HUDEP-2 (cell line): ENCODE measurements at regions not wholly inside any gene's neighbourhood (a gene's known extent, or its start where the extent isn't known, plus 50 kb on each side); places are given as distances from the start of the nearest gene placed in this dataset.

Experiments
- DNase-seq, 76 experiments: peaks; one replicate each; lab custom pipeline; 2025; ENCODE audit not compliant: unreplicated experiment in 76 of 76; lab: John Stamatoyannopoulos, UW

DNA sequence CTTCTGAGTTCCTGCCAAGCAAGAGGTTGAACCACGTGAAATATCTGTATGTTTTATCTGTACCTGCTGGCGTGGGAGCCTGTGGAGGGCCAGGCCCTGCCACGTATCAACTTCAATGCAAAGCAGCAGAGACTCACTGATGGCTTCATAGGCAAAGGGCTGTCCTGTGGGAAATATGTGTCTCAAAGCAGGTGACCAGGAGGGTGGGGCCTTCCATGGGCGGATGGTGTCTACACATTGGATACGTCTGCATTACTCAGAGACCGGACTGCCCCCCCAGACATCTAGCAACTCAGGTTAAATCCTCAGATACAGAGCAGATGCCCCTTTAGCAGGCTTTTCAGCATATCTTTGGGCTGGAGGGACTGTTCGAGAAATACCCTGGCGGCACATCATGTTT, 210.8 kb upstream of the C1orf174 start:
- DNase-seq = no peak

DNA sequence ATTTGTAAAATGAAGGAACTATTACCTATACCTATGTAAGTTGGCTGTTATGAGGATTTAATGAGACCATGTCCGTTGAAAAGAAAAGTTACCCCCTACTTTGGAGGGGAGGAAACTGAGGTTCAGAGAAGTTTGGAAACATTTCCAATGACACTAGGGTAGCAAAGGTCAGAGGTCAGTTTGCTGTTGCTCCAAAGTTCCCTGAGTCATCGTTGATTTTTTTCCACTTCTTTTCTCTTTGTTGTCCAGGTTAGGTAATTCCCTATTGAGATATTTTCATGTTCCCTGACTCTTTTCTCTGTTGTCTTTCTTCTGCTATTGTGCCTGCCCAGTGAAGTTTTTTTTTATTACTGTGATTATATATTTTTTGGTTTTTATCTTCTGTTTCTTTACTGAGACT, 213.8 kb upstream of the C1orf174 start:
- no peak for DNase-seq

DNA sequence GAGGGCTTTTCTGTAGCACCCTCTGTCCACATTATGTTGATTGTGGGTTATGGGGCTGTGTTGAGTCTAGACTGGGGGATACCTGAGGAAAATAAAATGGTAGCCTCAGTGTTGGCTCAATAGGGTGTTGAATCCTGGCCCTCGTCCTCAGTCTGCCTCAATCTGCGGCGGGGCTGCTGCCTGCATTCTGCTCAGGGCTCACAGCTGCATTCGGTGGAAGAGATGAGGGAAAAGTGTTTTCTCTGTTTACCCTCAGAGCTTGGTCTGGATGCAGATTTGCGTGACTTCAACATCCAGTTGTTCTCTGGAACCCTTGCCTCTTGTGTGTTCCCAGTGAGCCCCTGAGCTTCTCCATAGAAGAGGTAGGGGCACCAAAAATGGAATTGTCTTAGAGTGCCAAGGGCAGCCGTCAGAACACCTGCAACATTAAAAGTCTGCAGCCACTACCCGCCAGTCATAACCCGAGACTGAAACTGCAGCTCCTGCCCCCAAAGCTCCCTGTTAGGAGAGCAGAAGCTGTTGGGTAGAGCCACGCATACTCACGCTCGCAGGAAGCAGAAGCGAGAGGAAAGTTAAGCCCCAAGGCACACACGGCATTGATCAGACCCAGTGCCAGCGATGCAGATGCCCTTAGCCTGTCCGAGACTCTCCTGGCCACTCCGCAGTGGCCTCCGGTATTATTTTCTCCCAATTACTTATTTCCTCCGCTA, 215.3 kb upstream of the C1orf174 start:
- DNase-seq = no peak

DNA sequence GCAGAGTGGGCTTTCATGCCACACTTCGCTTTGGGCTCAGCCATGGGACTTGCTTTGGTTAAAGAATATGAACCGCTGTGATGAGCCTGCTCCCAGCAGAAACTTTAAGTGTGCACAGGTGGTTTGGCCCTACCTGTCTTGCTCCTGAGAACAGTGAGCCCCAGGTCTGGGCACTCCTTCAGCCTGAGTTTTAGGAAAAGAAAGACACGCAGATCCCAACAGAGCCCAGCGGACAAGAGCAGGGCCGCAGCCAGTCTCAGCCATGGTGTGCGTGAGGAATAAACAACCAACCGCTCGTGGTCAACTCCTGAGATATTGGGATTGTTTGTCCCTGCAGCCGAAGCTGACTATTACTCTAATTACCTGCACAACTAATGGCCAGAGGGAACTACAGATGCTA, 217.1 kb upstream of the C1orf174 start:
- DNase-seq = no peak

DNA sequence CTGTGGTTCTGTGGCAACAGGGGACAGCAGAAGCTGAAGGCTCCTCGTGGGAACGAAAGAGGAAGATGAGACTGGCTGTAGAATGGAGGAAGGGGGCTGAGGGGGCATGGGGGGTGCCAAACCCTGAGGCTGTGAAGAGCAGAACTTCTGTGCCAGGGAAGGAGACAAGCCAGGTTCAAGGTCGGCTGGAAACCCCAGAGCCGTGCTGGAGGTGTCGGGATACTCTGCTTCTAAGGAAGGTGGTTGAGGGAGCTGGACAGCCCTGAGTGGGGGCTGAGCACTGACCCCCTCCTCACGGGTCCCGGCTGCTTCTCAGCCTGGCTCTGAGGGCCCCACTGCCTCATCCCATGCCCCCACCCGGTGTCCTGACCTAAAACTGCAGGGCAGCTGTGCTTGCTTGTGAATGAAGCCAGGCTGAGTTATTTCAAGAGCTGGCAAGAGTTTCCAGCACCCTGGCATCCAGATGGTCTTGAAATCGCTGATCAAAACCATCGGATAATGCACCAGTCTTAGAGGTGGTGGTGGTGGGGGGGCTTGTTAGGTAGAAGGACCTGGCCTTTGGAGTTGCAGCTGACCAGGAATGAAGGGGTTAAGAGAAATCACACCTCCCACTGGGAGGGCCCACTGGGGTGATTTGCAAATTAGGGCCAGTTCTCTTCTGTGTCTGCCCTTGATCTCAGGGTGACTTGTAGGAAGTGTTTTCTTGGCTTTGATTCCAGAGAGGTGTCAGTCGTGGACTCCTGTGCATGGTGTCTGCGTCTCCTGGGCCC, 218.9 kb upstream of the C1orf174 start:
- no peak for DNase-seq

DNA sequence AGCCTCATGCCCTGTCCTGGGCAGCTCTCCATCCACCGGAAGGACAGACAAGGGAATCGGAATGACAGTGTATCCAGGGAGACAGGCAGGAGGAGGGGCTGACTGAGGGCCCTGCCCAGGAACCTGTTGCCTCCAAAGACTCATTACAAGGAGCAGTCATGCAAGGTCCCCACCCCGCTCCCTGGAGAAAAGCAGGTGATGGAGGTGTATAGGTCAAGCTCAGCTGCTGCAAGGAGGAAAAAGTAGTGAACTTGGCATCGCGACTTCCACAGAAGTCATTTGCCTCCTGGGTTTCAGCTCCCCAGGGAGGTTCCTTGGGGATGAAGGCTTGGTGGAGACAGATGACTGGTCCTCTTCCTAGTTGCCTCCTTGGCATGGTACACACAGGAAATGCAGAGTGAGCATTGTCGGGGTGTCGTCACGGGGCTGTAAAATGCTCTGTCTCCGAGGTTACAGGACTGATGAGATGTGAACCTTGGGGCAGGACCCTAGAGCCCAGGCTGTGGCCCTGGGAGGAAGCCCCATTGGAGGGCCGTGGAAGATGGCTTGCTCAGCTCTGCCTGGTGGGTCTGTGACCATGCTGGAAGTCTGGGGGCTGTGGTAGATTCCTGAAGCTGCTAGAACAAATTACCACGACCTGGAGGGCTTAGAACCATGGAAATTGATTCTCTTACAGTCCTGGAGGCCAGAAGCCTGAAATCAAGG, 219.6 kb upstream of the C1orf174 start:
- no peak for DNase-seq

DNA sequence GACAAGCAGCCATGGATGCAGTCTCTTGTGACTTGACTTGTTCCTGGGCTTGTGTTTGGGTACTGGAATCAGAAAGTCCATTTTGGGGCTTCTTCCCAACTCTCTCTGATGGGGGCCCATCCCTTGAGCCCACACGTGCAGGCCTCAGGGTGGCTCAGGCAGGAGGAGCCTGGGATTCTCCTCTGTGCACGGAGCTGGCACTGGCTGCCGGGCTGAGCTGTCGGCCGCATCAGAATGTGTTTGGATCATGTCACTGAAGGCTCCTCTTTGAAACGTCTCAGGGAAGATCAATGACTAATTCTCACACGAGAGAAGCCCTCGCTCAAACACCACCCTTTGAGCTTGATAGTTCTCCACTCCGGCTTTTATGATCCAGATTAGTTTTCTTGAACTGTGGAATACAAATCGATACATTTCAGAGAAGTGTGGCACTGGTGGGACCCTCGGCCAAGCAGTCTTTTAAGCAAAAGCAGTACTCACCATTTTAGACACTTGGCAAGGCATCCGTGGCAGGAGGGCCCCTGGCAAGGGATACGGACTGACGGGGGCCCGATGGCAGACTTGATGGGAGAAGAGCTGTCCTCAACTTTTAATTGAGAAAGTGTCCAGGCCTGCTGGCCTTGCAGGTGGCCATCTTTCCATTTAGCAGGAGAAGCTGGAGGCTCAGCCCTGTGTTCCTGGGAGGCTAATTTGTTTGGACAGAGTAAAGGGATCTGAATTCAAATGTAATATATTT, 220.7 kb upstream of the C1orf174 start:
- DNase-seq = no peak

DNA sequence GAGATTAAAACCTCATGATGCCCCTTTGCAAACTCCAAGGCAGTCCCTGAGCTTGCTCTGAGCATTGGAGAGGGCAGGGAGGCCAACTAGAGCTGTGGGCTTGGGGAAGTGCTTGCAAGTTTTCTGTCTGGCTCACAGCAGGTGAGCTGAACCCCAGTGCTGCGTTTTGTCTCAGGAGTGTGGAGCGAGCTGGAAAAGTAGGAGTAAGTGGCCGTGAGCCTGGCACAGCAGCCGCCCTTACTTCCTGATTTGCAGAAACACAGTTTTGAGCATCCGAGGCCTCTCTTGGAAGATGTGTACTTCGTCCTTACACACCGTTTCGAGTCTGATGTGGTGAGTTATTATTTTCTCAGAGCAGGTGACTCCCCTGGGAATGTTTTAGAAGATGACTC, 221.2 kb upstream of the C1orf174 start:
- no peak for DNase-seq

DNA sequence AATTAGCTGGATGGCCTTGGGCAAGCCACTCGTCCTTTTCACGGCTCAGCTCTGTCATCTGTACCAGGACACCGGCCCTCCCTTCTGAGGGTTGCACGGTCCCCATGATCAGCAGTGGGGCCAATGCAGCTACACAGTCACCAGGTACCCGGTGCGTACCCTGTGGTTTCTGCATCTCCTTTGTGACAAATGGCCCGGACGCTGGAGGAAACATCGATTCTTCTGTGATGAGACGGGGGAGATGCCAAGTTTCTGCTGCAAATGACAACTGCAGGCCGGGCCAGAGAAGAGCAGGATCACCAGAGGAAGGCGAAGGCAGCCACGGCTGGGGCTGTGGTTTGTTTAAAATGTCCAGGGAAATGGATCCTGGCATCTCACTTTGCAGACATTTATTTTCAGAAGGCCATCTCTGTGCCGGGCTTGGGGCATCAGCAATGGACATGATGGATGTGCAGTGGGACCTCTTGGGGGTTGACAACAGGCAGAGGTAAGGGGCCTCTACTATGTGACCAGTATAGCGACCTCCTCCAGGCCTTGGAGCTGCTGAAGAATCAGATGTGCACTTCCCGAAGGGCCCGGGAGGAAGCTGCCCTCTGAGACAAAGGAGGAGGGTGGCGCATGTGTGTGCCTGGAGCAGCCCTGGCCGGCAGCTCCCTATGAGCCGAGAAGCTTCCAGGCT, 221.9 kb upstream of the C1orf174 start:
- no peak for DNase-seq

DNA sequence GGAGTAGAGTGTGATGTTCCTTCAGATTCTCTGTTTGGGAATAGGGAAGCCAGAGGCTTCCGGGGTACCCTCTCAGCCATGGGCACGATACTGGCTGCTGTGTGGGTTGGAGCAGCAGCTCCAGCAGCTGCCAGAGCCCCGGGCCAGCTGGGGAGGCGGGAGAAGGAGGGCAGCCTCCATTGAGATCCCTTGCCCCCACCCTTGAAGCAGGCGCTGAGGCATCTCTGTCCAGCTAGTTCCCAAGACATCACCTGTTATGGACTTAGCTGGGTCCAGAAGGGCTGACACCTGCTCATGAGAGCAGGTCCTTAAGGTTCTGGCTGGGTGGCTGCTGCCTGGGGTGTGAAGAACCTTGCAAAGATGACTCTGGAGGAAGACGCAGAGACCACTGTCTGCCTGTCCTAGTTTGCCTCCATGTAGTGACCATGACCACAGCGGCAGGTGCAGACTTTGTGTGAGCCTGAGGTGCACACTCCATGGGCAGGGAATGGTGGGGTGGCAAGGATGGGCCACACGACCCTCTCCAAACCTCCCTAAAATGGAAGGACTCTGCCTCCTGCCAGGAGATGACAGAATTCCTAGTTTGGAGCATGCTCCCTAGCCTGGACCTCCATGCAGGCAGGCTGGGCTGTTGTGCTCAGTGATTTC, 222.6 kb upstream of the C1orf174 start:
- DNase-seq = no peak

DNA sequence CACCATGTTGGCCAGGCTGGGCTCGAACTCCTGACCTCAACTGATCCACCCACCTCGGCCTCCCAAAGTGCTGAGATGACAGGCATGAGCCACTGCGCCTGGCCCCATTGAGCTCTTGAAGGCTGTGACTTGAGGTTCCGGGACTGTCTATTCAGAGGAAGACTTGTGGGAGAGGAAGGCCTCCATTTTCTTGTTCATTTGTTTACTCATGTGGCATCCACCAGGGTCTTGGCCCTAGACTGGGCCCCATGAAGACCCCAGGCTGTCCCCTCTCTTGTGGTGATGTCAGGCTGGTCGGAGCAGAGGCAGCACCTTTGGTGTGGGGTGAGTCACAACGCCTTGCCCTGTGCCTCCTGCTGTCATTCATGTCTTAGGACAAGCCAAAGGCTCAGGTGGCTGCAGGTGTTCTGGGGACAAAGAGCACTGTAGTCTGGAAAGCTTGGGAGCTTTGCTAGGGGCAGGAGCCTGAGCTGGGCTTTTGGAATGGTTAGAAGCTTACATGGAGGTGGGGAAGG, 224.6 kb upstream of the C1orf174 start:
- no peak for DNase-seq

DNA sequence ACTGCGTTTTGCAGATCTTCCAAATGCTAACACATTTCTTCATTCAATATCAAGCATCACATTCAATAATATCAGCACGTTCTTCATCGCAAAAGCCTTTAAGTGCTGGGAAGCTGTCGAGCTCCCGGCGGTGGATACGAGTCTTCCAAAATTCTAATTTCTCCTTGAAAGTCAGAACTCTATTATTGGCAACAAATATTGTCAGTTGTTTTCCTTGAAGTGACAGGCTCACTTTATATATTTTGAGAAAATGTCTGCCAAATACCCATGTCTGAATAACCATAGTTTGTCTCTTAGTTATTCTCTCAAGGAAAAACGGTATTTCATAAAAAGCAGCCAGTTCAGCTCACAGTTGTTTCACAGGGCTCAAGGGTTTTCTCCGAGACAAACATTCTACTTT, 226.2 kb upstream of the C1orf174 start:
- DNase-seq = no peak

DNA sequence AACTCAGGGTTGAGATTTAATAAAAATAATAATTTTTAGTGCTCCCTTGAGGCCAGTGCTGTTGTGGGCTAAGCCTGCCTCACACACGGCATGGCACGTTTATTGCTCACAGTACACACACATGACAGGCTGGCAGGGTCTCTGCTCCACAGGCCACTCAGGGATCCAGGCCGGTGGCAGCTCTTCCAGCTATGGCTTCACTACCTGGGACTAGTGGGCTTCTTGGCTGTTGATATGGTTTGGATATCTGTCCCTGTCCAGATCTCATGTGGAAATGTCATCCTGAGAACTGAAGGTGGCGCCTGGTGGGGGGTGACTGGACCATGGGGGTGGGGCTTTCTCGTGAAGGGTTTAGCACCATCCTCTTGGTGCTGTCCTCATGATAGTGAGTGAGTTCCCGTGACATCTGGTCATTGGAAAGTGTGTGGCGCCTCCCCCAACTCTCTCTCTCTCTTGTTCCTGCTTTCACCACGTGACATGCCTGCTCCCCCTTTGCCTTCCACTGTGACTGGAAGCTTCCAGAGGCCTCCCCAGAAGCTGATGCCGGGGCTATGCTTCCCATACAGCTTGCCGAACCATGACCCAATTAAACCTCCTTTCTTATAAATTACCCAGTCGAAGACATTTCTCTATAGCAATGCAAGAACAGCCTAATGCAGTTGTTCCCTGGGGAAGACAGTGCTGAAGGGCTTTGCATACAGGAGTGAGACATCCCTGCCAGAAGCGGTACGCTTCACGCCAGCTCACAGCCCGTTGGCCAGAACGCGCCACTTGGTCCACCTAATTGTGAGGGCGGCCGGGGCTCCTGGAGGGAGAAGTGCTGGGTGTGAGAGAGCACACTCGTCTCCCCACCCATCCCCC, 226.9 kb upstream of the C1orf174 start:
- DNase-seq = peak in 1 of 76 experiments; percentile 1

DNA sequence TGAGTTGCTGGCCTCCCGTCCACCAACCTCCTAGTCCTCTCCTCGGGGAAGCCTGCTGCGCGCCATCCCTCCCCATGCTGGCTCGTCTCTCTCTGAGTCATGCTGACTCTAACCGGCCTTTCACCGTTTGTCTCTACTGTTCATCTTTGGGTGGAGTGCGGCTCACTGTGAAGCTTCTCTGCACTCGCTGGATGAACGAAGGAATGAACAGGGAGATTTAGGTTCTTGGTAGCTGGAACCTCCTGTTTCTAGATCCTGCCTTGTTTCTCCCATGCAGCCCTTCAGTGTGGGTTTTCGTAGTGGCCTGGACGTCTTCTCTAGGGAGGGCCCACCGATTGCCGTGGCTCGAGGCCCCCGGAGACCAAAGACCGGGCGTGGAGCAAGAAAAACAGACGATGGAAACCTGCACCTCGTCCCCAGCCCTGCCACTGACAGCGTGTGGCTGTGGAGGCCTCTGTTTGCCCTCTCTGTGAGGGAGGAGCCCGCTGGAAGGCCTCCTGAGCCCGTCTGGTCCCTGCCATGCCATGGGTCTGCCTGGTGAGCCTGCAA, 227.6 kb upstream of the C1orf174 start:
- no peak for DNase-seq

DNA sequence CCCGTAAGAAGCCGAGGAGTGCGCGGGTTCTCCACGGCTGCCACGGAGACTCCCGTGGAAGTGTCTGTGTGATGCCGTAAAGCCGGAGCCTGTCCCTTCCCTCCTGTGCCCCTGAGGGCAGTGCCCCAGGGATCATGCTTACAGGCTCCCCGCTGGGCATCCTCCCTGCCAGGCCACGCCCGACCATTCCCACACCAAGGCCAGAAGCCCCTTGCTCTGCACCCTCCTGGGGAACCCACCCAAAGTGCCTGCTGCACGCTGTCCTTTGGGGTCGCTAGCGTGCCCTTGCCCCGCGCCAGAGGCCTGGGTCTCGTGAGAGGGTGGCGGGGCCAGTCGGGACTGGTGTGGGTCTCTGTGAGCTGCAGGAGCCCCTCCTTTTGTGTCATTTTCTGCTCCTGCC, 228.5 kb upstream of the C1orf174 start:
- no peak for DNase-seq

DNA sequence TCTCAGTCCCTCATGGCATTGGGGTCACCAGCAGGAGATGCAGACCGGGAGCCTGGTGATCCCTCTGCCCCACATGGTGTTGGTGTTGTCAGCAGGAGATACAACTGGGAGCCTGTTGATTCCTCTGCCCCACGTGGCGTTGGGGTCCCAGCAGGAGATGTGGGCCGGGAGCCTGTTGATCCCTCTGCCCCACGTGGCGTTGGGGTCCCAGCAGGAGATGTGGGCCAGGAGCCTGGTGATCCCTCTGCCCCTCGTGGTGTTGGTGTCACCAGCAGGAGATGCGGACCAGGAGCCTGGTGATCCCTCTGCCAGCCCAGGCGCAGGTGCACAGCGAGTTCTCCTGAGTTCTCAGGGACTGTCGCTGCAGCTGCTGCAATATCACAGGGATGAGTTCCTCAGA, 229.6 kb upstream of the C1orf174 start:
- no peak for DNase-seq

DNA sequence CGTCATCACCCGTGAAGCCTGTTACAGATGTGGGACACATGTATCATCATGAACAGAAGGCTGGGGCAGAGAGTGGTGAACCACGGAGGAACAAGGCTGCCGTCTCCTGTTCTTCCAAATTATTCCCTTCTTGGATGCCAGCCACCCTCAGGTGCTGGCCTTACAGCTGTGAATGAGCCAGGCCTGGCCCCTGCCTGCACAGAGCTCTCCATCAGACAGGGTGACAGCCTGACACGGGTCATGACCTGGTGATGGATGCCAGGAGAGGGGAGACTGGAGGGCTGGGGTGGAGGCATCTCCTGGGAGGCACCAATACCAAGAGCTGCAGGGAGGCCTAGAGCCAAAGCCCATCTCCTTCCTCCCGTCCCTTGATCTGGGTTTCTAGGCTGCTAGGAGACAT, 230.0 kb upstream of the C1orf174 start:
- DNase-seq = no peak

DNA sequence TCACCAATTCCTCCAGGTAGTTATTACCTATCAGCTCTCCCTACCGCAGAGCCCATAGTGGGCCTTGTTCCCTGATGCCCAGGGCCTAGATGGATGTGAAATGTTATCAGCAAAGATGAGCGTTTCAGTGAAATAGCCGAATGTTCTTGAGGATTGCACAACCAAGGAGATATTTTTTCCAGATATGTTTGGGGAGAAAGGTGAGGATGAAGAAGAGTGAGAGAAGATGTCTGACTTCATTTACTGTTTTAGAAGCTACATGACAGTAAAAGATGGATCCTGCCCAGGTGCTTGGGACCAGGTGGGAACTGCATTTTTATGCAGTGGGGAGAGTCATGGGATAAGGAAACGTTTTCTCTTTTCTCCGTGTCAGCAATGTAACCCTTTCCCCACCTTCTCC, 231.7 kb upstream of the C1orf174 start:
- DNase-seq = no peak
